Uterus (tissue), 2 donors: ENCODE measurements at regions not wholly inside any gene's neighbourhood (a gene's known extent, or its start where the extent isn't known, plus 50 kb on each side); places are given as distances from the start of the nearest gene placed in this dataset.

Source experiments
- CTCF ChIP-seq, 4 experiments: fragments of 200-600 bp in 2 of 4; fragments of 450-650 bp in 2 of 4; sonication (generic) in 2 of 4; IDR thresholded peaks; one replicate each; pipeline ENCODE4 v1.5.1; 2016 to 2019; ENCODE audit warnings: antibody characterized with exemption in 4 of 4, mild to moderate bottlenecking in 2 of 4, moderate library complexity in 1 of 4
- POLR2A ChIP-seq, 2 donors: fragments of 450-650 bp; IDR thresholded peaks; one replicate each; pipeline ENCODE4 v1.6.1; 2016; ENCODE audit warnings: antibody characterized with exemption in 2 of 2, mild to moderate bottlenecking in 1 of 2, moderate library complexity in 1 of 2

GRCh38 chr1:96358057-96358456 is 363.5 kb upstream of the PTBP2 start:
- TF ChIP-seq CTCF (IDR thresholded peaks at IDR 0.05) (no peak), POLR2A (IDR thresholded peaks at IDR 0.05) (no peak)
